HL-60 (cell line): ENCODE measurements at regions not wholly inside any gene's neighbourhood (a gene's known extent, or its start where the extent isn't known, plus 50 kb on each side); places are given as distances from the start of the nearest gene placed in this dataset.

ENCODE experiments used
- DNase-seq, 2 experiments: peaks; one replicate each; pipeline ENCODE4 v3.0.0-alpha.2; 2010 to 2020; ENCODE audit warnings: low read depth in 1 of 2, low spot score in 1 of 2
- H3K27ac ChIP-seq: fragments of 250-450 bp; sonication (Bioruptor Pico); replicated peaks from 2 replicates; pipeline ENCODE4 v1.5.1; 2020; ENCODE audit warnings: mild to moderate bottlenecking, moderate library complexity
- H3K27me3 ChIP-seq: fragments of 250-450 bp; sonication (Bioruptor Pico); 2 replicates; pipeline ENCODE4 v1.5.1; 2021; ENCODE audit warnings: mild to moderate bottlenecking, moderate library complexity; ENCODE audit not compliant: insufficient read depth, poor library complexity, severe bottlenecking
- H3K4me3 ChIP-seq: replicated peaks from 2 replicates; pipeline ENCODE4 v1.5.1; 2011; ENCODE audit warnings: mild to moderate bottlenecking, control low read depth, low read length; ENCODE audit not compliant: insufficient read depth
- GABPA ChIP-seq: IDR thresholded peaks from 2 replicates; pipeline ENCODE4 v1.6.1; 2012; ENCODE audit warnings: low read depth
- POLR2AphosphoS5 ChIP-seq: IDR thresholded peaks from 2 replicates; pipeline ENCODE4 v1.6.1; 2012; ENCODE audit warnings: low read depth
- SPI1 ChIP-seq: IDR thresholded peaks from 2 replicates; pipeline ENCODE4 v1.6.1; 2012; ENCODE audit warnings: low read depth, mild to moderate bottlenecking, borderline replicate concordance
- TF ChIP-seq, protein P1 (sequence below): IDR thresholded peaks from 2 replicates; pipeline ENCODE4 v1.6.1; 2012; ENCODE audit warnings: low read depth; ENCODE audit not compliant: insufficient replicate concordance
- TF ChIP-seq, protein P2 (sequence below): IDR thresholded peaks from one replicate; pipeline ENCODE4 v1.5.1; 2011; ENCODE audit warnings: low read length, control low read depth, inconsistent platforms; ENCODE audit not compliant: insufficient read depth

DNA sequence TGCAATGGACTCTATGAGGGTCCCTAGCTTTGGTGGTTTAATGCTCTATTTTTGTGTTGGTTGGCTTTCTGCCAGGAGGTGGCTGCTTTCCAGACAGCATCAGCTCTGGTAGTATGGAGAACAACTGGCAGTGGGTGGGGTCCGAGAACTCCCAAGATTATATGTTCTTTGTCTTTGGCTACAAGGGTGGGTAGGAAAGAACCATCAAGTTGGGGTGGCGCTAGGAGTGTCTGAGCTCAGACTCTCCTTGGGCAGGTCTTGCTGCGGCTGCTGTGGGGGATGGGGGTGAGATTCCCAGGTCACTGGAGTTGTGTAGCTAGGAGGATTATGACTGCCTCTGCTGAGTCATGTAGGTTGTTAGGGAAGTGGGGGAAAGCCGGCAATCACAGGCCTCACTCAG is 976.1 kb upstream of the GYPC start:
- no peak overlapping the region for H3K4me3 ChIP-seq
- TF ChIP-seq, protein P1, sequence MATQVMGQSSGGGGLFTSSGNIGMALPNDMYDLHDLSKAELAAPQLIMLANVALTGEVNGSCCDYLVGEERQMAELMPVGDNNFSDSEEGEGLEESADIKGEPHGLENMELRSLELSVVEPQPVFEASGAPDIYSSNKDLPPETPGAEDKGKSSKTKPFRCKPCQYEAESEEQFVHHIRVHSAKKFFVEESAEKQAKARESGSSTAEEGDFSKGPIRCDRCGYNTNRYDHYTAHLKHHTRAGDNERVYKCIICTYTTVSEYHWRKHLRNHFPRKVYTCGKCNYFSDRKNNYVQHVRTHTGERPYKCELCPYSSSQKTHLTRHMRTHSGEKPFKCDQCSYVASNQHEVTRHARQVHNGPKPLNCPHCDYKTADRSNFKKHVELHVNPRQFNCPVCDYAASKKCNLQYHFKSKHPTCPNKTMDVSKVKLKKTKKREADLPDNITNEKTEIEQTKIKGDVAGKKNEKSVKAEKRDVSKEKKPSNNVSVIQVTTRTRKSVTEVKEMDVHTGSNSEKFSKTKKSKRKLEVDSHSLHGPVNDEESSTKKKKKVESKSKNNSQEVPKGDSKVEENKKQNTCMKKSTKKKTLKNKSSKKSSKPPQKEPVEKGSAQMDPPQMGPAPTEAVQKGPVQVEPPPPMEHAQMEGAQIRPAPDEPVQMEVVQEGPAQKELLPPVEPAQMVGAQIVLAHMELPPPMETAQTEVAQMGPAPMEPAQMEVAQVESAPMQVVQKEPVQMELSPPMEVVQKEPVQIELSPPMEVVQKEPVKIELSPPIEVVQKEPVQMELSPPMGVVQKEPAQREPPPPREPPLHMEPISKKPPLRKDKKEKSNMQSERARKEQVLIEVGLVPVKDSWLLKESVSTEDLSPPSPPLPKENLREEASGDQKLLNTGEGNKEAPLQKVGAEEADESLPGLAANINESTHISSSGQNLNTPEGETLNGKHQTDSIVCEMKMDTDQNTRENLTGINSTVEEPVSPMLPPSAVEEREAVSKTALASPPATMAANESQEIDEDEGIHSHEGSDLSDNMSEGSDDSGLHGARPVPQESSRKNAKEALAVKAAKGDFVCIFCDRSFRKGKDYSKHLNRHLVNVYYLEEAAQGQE, result no peak
- TF ChIP-seq SPI1 (no peak), POLR2AphosphoS5 (no peak), GABPA (no peak)
- TF ChIP-seq, protein P2, sequence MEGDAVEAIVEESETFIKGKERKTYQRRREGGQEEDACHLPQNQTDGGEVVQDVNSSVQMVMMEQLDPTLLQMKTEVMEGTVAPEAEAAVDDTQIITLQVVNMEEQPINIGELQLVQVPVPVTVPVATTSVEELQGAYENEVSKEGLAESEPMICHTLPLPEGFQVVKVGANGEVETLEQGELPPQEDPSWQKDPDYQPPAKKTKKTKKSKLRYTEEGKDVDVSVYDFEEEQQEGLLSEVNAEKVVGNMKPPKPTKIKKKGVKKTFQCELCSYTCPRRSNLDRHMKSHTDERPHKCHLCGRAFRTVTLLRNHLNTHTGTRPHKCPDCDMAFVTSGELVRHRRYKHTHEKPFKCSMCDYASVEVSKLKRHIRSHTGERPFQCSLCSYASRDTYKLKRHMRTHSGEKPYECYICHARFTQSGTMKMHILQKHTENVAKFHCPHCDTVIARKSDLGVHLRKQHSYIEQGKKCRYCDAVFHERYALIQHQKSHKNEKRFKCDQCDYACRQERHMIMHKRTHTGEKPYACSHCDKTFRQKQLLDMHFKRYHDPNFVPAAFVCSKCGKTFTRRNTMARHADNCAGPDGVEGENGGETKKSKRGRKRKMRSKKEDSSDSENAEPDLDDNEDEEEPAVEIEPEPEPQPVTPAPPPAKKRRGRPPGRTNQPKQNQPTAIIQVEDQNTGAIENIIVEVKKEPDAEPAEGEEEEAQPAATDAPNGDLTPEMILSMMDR, result no peak
- no peaks in the 10 kb centered on the region for H3K27me3 ChIP-seq
- no peak overlapping the region for H3K27ac ChIP-seq
- no peak for DNase-seq

DNA sequence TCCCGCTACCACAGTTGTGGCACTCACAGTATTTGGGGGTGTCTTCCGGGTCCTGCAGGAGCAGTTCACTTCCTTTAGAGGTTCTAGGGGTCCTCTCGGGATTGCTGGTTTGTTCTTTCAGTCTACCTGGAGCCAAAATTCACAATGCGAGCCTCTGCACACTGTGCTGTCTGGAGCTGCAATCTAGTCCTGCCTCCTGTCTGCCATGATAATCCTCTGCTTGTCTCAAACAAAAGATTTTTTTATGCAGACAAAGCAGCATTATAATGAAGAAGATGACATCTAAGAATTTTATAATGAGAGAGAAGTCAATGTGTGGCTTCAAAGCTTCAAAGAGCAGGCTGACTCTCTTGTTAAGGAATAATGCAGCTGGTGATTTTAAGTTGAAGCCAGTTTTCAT is 975.1 kb upstream of the GYPC start:
- no peaks in the 10 kb centered on the region for H3K27me3 ChIP-seq
- no peak overlapping the region for H3K4me3 ChIP-seq
- no peak overlapping the region for H3K27ac ChIP-seq
- TF ChIP-seq, protein P2, result no peak
- TF ChIP-seq SPI1 (no peak), POLR2AphosphoS5 (no peak), GABPA (no peak)
- TF ChIP-seq, protein P1, result no peak
- DNase-seq, result no peak

DNA sequence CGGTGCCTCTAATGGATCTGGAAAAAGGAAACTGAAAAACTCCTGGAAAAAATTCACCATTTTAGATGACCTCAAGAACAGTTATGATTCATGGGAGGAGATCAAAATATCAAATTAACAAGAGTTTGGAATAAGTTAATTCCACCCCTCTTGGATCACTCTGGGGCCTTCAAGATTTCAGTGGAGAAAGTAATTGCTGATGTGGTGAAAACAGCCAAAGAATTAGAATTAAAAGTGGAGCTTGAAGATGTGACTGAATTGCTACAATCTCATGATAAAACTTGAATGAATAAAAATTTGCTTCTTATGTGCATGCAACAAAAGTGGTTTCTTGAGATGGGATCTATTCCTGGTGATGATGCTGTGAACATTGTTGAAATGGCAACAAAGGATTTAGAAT is 974.4 kb upstream of the GYPC start:
- TF ChIP-seq SPI1 (no peak), POLR2AphosphoS5 (no peak), GABPA (no peak)
- TF ChIP-seq, protein P1, result no peak
- TF ChIP-seq, protein P2, result no peak
- Histone ChIP-seq H3K27me3 (no peaks in the 10 kb centered on the region), H3K27ac (no peak overlapping the region), H3K4me3 (no peak overlapping the region)
- no peak for DNase-seq
